HCT116 (cell line): ENCODE measurements at regions not wholly inside any gene's neighbourhood (a gene's known extent, or its start where the extent isn't known, plus 50 kb on each side); places are given as distances from the start of the nearest gene placed in this dataset.

Experiments used
- ATAC-seq: fragments of 200-7000 bp; cut with Tn5 transposase; 2 replicates; pipeline ENCODE4 v1.9.1; 2020; ENCODE audit warnings: mild to moderate bottlenecking, moderate library complexity
- BruUV-seq: library from RNA; stranded (reverse); fragments of 400-500 nt; replicated peaks from 2 replicates; lab custom pipeline; 2021; lab: Mats Ljungman, UMichigan
- CTCF ChIA-PET: fragments of 300-600 bp; sonication (Branson Sonifier 250); formaldehyde crosslinking; loops from one replicate; lab custom pipeline; 2021; ENCODE audit warnings: antibody characterized with exemption; lab: Charles Lee
- POLR2A ChIA-PET: fragments of 300-600, 350-600 bp; sonication (Branson Sonifier 250); formaldehyde crosslinking; loops from one replicate; lab custom pipeline; 2021; ENCODE audit warnings: antibody characterized with exemption; lab: Charles Lee
- RAD21 ChIA-PET, 2 experiments: fragments of 300-600 bp; sonication (Branson Sonifier 250); formaldehyde crosslinking; loops; one replicate each; lab custom pipeline; 2023; ENCODE audit warnings: low total read pairs in 2 of 2; ENCODE audit not compliant: uncharacterized antibody in 2 of 2, unreplicated experiment in 2 of 2, low non-redundant PET in 1 of 2; lab: Charles Lee
- DNase-seq: peaks from one replicate; pipeline ENCODE4 v3.0.0-alpha.2; 2010; ENCODE audit warnings: low read depth, low spot score
- H2AFZ ChIP-seq: fragments of 200-600 bp; shearing (Covaris generic), sonication (generic); 2 replicates; pipeline ENCODE4 v1.6.1; 2017; ENCODE audit warnings: low read depth, mixed run types, mixed read lengths, antibody characterized with exemption, low read length; ENCODE audit not compliant: poor library complexity, severe bottlenecking
- H3K27ac ChIP-seq: 2 replicates; pipeline ENCODE4 v1.5.1; 2012; ENCODE audit warnings: low read depth, low read length
- H3K27me3 ChIP-seq: fragments of 200-600 bp; sonication (generic); 2 replicates; pipeline ENCODE4 v1.6.1; 2016; ENCODE audit warnings: mixed run types, low read length, mixed read lengths; ENCODE audit not compliant: insufficient read depth
- H3K36me3 ChIP-seq, 2 experiments: fragments of 200-500 bp in 1 of 2; fragments of 200-600 bp in 1 of 2; sonication (Bioruptor generic) in 1 of 2; sonication (generic) in 1 of 2; 2 replicates each; pipeline versions ENCODE4 v1.5.1 to v1.6.1; 2014 to 2016; ENCODE audit warnings: low read length in 2 of 2, inconsistent platforms in 1 of 2, mixed read lengths in 1 of 2, mixed run types in 1 of 2; ENCODE audit not compliant: insufficient read depth in 2 of 2, control insufficient read depth in 1 of 2
- H3K4me1 ChIP-seq, 2 experiments: fragments of 200-600 bp in 1 of 2; sonication (generic) in 1 of 2; 2 replicates each; pipeline versions ENCODE4 v1.5.1 to v1.6.1; 2012 to 2017; ENCODE audit warnings: low read length in 2 of 2, inconsistent platforms in 1 of 2, mild to moderate bottlenecking in 1 of 2, mixed read lengths in 1 of 2, mixed run types in 1 of 2, moderate library complexity in 1 of 2; ENCODE audit not compliant: insufficient read depth in 2 of 2, control insufficient read depth in 1 of 2
- H3K4me2 ChIP-seq: fragments of 200-600 bp; sonication (generic); 2 replicates; pipeline ENCODE4 v1.6.1; 2017; ENCODE audit warnings: mixed run types, low read length, mixed read lengths
- H3K4me3 ChIP-seq, 2 experiments: fragments of 200-600 bp in 1 of 2; sonication (generic) in 1 of 2; replicated peaks in 1 of 2; 2 replicates each; pipeline ENCODE4 v1.5.1; 2011 to 2016; ENCODE audit warnings: low read length in 2 of 2, control low read depth in 1 of 2, low read depth in 1 of 2, mild to moderate bottlenecking in 1 of 2, mixed read lengths in 1 of 2, mixed run types in 1 of 2
- H3K79me2 ChIP-seq: fragments of 200-600 bp; sonication (generic); 2 replicates; pipeline ENCODE4 v1.6.1; 2017; ENCODE audit warnings: mild to moderate bottlenecking, mixed run types, low read length, moderate library complexity, mixed read lengths; ENCODE audit not compliant: insufficient read depth
- H3K9ac ChIP-seq: fragments of 200-600 bp; sonication (generic); 2 replicates; pipeline ENCODE4 v1.6.1; 2016; ENCODE audit warnings: low read length, mixed read lengths
- H3K9me2 ChIP-seq: fragments of 200-600 bp; sonication (generic), shearing (Covaris generic); 2 replicates; pipeline ENCODE4 v1.6.1; 2017; ENCODE audit warnings: mixed run types, mild to moderate bottlenecking, moderate library complexity; ENCODE audit not compliant: insufficient read depth
- H3K9me3 ChIP-seq, 2 experiments: fragments of 200-500 bp in 1 of 2; fragments of 200-600 bp in 1 of 2; sonication (Bioruptor generic) in 1 of 2; sonication (generic) in 1 of 2; 2 replicates each; pipeline ENCODE4 v1.6.1; 2014 to 2017; ENCODE audit warnings: low read length in 2 of 2, mixed read lengths in 2 of 2, inconsistent platforms in 1 of 2, low read depth in 1 of 2, mild to moderate bottlenecking in 1 of 2, mixed run types in 1 of 2, moderate library complexity in 1 of 2; ENCODE audit not compliant: control insufficient read depth in 1 of 2, insufficient read depth in 1 of 2
- H4K20me1 ChIP-seq: fragments of 200-600 bp; sonication (generic), shearing (Covaris generic); 2 replicates; pipeline ENCODE4 v1.6.1; 2017; ENCODE audit warnings: mixed run types, mild to moderate bottlenecking, moderate library complexity; ENCODE audit not compliant: insufficient read depth
- CEBPB ChIP-seq: IDR thresholded peaks from 2 replicates; pipeline ENCODE4 v1.6.1; 2012; ENCODE audit warnings: low read depth
- EZH2 ChIP-seq: fragments of 200-600 bp; sonication (generic); IDR thresholded peaks from 2 replicates; pipeline ENCODE4 v1.6.1; 2017; ENCODE audit warnings: antibody characterized with exemption, mixed run types
- FOSL1 ChIP-seq: IDR thresholded peaks from 2 replicates; pipeline ENCODE4 v1.6.1; 2012; ENCODE audit warnings: low read depth
- JUND ChIP-seq: IDR thresholded peaks from 2 replicates; pipeline ENCODE4 v1.6.1; 2012
- SP1 ChIP-seq: IDR thresholded peaks from 2 replicates; pipeline ENCODE4 v1.6.1; 2012; ENCODE audit warnings: low read depth
- TCF7L2 ChIP-seq: IDR thresholded peaks from 2 replicates; pipeline ENCODE4 v1.7.0; 2011; ENCODE audit warnings: borderline replicate concordance, inconsistent platforms; ENCODE audit not compliant: insufficient read depth, insufficient read length; ENCODE audit errors: extremely low read depth
- intact Hi-C: fragments of 100-400 bp; cut with micrococcal nuclease; formaldehyde crosslinking; loops from 2 replicates; pipeline ENCODE4 v1.10.0; 2022

DNA sequence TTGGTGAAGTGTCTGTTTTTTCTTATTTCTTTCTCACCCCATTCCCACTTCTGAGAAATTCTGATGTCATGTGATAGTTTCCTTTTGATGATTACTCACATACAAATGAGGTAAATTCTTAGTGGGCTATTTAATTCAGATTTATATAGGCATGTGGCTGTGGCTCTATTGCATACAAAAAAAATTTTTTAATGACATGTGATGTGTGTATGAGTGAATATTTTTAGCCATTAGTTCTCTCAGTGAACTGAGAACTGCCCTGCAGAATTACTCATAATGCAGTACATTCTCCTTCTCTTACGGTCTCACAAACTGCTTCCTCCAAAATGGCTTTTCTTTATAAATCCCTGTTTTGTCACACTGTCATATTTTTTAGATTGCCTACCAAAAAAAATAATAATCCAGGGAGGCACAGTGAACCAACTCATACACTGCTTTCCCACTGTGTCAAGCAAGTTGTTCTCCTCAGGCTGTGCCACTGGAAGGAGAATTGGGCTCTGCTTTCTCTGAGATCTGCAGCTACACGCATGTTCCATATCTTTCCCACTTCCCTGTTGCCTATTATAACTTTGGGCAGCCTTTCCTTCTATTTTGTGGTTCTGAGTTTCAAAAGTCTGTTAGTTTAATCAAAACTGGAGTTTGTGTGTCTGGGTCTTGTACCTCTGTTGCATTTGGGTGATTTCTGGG, 415.7 kb upstream of the THBS1 start:
- no peak for TF ChIP-seq EZH2
- H3K4me2 ChIP-seq, result no peak overlapping the region

DNA sequence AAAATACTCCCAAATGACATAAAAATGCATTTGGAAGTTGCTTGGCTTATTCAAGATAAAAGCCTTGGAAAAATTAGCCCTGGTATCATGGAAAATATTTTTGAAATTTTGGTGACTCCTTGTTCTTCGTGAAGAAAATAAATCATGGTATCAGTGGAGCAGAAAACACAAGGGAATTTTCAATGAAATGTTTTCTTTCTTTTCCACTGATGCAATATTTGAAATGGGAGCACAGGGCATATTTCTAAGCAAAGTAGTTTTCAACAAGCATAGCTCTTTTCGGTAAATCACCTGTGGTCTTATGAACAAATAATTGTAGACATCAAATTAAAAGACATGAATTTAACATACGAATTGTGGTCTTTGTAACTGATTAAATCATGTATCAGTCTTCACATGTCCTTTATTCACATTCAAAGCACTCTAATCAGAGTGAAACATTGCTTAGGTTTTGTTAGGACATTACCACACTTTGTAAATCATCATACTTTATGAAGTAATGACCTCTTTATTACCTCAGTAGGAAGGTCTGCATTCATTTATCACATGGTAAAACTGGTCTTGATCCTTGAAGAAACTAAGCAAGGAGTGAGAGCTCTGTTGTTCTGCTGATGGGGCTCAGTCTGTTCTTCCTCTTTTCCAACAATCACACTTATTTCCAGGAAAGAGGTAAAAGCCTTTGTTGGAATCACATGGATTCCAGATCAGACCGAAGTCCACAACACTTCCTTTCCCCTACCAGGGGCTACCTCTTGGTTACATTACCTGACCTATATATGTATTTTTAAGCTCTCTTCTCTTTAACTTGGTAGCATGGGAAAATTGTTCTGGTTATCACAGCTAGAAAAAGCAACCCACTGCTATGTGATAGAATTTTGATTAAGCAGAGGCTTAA, 413.5 kb upstream of the THBS1 start:
- no peaks in the 10 kb centered on the region for H3K36me3 ChIP-seq
- H2AFZ ChIP-seq, result no peak overlapping the region
- H3K27ac ChIP-seq, result no peak overlapping the region
- ChIA-PET POLR2A (no interaction called here), RAD21 (no interaction called here), CTCF (no interaction called here)
- H3K27me3 ChIP-seq, result no peaks in the 10 kb centered on the region
- intact Hi-C loops, result no loop called here
- BruUV-seq, result no TSS peak
- H3K9ac ChIP-seq, result no peak overlapping the region
- no peaks in the 10 kb centered on the region for H3K9me3 ChIP-seq
- DNase-seq, result no peak
- ATAC-seq, result no peak
- peaks cover 3 to 10% of the 10 kb centered on the region in 2 experiments; a peak in 3 of 4 replicates for H3K4me1 ChIP-seq
- H3K4me3 ChIP-seq, result no peak overlapping the region
- H3K4me2 ChIP-seq, result no peak overlapping the region
- TF ChIP-seq CEBPB (no peak), SP1 (no peak), JUND (no peak), FOSL1 (no peak), TCF7L2 (no peak)
- H4K20me1 ChIP-seq, result no peaks in the 10 kb centered on the region
- no peaks in the 10 kb centered on the region for H3K9me2 ChIP-seq
- H3K79me2 ChIP-seq, result no peaks in the 10 kb centered on the region

More for the DNA sequence above, 415.7 kb upstream of the THBS1 start:
- ATAC-seq (no peak), DNase-seq (no peak)
- Histone ChIP-seq H3K4me3 (no peak overlapping the region), H3K9ac (no peak overlapping the region), H4K20me1 (no peaks in the 10 kb centered on the region), H3K27me3 (no peaks in the 10 kb centered on the region), H3K9me2 (no peaks in the 10 kb centered on the region), H3K36me3 (no peaks in the 10 kb centered on the region), H3K9me3 (no peaks in the 10 kb centered on the region), H2AFZ (no peak overlapping the region), H3K79me2 (no peaks in the 10 kb centered on the region), H3K27ac (no peak overlapping the region), H3K4me1 (no peaks in the 10 kb centered on the region)
- CTCF ChIA-PET, result no interaction called here
- RAD21 ChIA-PET, result no interaction called here
- POLR2A ChIA-PET, result no interaction called here
- intact Hi-C loops, result no loop called here
- BruUV-seq, result no TSS peak
